Ishikawa (cell line): ENCODE measurements at regions not wholly inside any gene's neighbourhood (a gene's known extent, or its start where the extent isn't known, plus 50 kb on each side); places are given as distances from the start of the nearest gene placed in this dataset.

Experiments used
- NFIC ChIP-seq: IDR thresholded peaks from 2 replicates; pipeline ENCODE4 v1.6.1; 2012
- TEAD4 ChIP-seq: IDR thresholded peaks from 2 replicates; pipeline ENCODE4 v1.6.1; 2012

DNA sequence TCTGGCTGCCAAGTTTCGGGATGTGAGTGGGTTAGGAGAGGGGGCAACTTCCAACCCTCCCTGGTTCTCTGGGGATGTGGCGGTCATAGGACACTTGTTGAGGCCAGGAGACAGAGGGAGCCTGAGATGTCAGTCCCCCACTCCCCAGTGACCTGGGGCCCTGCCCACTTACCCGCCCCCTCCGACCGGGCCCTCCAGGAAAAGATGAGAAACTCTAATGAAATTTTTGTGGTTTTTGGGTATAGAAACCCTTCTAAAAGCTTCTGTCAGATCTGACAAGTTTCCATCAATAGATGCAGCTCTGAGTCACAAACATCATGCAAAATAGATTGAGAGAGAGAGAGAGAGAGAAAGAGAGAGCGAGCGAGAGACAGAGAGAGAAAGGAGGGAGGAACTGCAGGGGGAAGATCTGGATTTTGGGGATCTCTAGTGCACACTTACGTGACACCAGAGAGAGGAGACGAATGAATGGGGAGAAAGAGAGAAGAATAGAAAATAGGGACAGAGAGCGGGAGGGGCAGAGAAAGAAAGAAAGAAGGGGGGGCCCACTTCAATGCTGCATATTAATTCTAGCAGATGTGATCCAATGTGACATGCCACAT lies 94.0 kb downstream of the PTPRS start:
- TF ChIP-seq TEAD4, result no peak
- TF ChIP-seq NFIC, result no peak
